Vagina (tissue), 2 donors: ENCODE measurements at regions not wholly inside any gene's neighbourhood (a gene's known extent, or its start where the extent isn't known, plus 50 kb on each side); places are given as distances from the start of the nearest gene placed in this dataset.

ENCODE experiments used
- DNase-seq, 2 donors: peaks; one replicate each; pipeline ENCODE4 v3.0.0-alpha.2; 2017; ENCODE audit errors: extremely low spot score in 2 of 2
- H3K27ac ChIP-seq: fragments of 200-600 bp; sonication (generic); one replicate; pipeline ENCODE4 v1.5.1; 2019
- H3K27me3 ChIP-seq: fragments of 200-600 bp; sonication (generic); one replicate; pipeline ENCODE4 v1.5.1; 2019
- H3K36me3 ChIP-seq, 2 donors: fragments of 200-600 bp; sonication (generic); one replicate each; pipeline ENCODE4 v1.5.1; 2017 to 2019
- H3K4me1 ChIP-seq: fragments of 200-600 bp; sonication (generic); one replicate; pipeline ENCODE4 v1.5.1; 2019
- H3K4me3 ChIP-seq, 2 donors: fragments of 200-600 bp; sonication (generic); 1 replicate in 1 of 2; 2 replicates in 1 of 2; pipeline ENCODE4 v1.5.1; 2016 to 2019
- H3K9me3 ChIP-seq: fragments of 200-600 bp; sonication (generic); one replicate; pipeline ENCODE4 v1.5.1; 2019
- CTCF ChIP-seq, 3 experiments: fragments of 450-650 bp in 2 of 3; fragments of 200-600 bp in 1 of 3; sonication (generic) in 1 of 3; IDR thresholded peaks; one replicate each; pipeline ENCODE4 v1.5.1; 2017 to 2019; ENCODE audit warnings: antibody characterized with exemption in 3 of 3, mild to moderate bottlenecking in 2 of 3, moderate library complexity in 2 of 3
- POLR2A ChIP-seq, 2 donors: fragments of 450-650 bp; IDR thresholded peaks; one replicate each; pipeline ENCODE4 v1.6.1; 2017; ENCODE audit warnings: antibody characterized with exemption in 2 of 2, mild to moderate bottlenecking in 2 of 2, moderate library complexity in 2 of 2
- POLR2AphosphoS5 ChIP-seq, 2 donors: sonication (generic); formaldehyde crosslinking; IDR thresholded peaks; one replicate each; pipeline ENCODE4 v1.9.0; 2017; ENCODE audit warnings: antibody characterized with exemption in 2 of 2, mild to moderate bottlenecking in 2 of 2, low read depth in 1 of 2; ENCODE audit not compliant: insufficient read depth in 1 of 2
- intact Hi-C: fragments of 100-400 bp; cut with DNase I; formaldehyde crosslinking; loops from one replicate; pipeline ENCODE4 v1.15.1; 2023

GRCh38 chr3:190197346-190197763 is 76.7 kb upstream of the P3H2 start:
- no peaks in the 10 kb centered on the region for H3K27me3 ChIP-seq
- H3K4me1 ChIP-seq = no peaks in the 10 kb centered on the region
- H3K9me3 ChIP-seq = no peaks in the 10 kb centered on the region
- no peak overlapping the region for H3K27ac ChIP-seq
- no peak overlapping the region for H3K4me3 ChIP-seq
- DNase-seq = no peak
- intact Hi-C loops = no loop called here
- TF ChIP-seq CTCF (IDR thresholded peaks at IDR 0.05) (no peak), POLR2AphosphoS5 (IDR thresholded peaks at IDR 0.05; ENCODE audit: insufficient read depth in 1 of 2, low read depth in 1 of 2) (no peak), POLR2A (IDR thresholded peaks at IDR 0.05) (no peak)
- no peaks in the 10 kb centered on the region for H3K36me3 ChIP-seq

- intact Hi-C loops = no loop called here
- TF ChIP-seq POLR2A (IDR thresholded peaks at IDR 0.05) = no peak
- TF ChIP-seq POLR2AphosphoS5 (IDR thresholded peaks at IDR 0.05; ENCODE audit: insufficient read depth in 1 of 2, low read depth in 1 of 2) = no peak
- TF ChIP-seq CTCF (IDR thresholded peaks at IDR 0.05) = no peak
- no peak overlapping the region for H3K27ac ChIP-seq
- no peak overlapping the region for H3K4me3 ChIP-seq
- H3K9me3 ChIP-seq = no peaks in the 10 kb centered on the region
- no peak for DNase-seq
- no peaks in the 10 kb centered on the region for H3K36me3 ChIP-seq
- H3K27me3 ChIP-seq = no peaks in the 10 kb centered on the region
- H3K4me1 ChIP-seq = no peaks in the 10 kb centered on the region
Observed at GRCh38 chr3:190194506-190194905, 73.8 kb upstream of the P3H2 start.

- H3K36me3 ChIP-seq = no peaks in the 10 kb centered on the region
- H3K27ac ChIP-seq = no peak overlapping the region
- H3K9me3 ChIP-seq = no peaks in the 10 kb centered on the region
- intact Hi-C loops = no loop called here
- H3K27me3 ChIP-seq = no peaks in the 10 kb centered on the region
- no peak overlapping the region for H3K4me3 ChIP-seq
- no peak for DNase-seq
- no peak for TF ChIP-seq POLR2AphosphoS5 (IDR thresholded peaks at IDR 0.05; ENCODE audit: insufficient read depth in 1 of 2, low read depth in 1 of 2)
- TF ChIP-seq POLR2A (IDR thresholded peaks at IDR 0.05) = no peak
- no peak for TF ChIP-seq CTCF (IDR thresholded peaks at IDR 0.05)
- H3K4me1 ChIP-seq = no peaks in the 10 kb centered on the region
Observed at GRCh38 chr3:190193210-190193609, 72.5 kb upstream of the P3H2 start.

GRCh38 chr3:190192739-190193138 is 72.0 kb upstream of the P3H2 start:
- Histone ChIP-seq H3K9me3 (no peaks in the 10 kb centered on the region), H3K4me3 (no peak overlapping the region), H3K27me3 (no peaks in the 10 kb centered on the region), H3K4me1 (no peaks in the 10 kb centered on the region), H3K36me3 (no peaks in the 10 kb centered on the region), H3K27ac (no peak overlapping the region)
- DNase-seq = no peak
- intact Hi-C loops = no loop called here
- TF ChIP-seq CTCF (IDR thresholded peaks at IDR 0.05) (no peak), POLR2AphosphoS5 (IDR thresholded peaks at IDR 0.05; ENCODE audit: insufficient read depth in 1 of 2, low read depth in 1 of 2) (no peak), POLR2A (IDR thresholded peaks at IDR 0.05) (no peak)

GRCh38 chr3:190192087-190192486 is 71.4 kb upstream of the P3H2 start:
- no peaks in the 10 kb centered on the region for H3K9me3 ChIP-seq
- no peaks in the 10 kb centered on the region for H3K27me3 ChIP-seq
- DNase-seq = no peak
- no peak overlapping the region for H3K4me3 ChIP-seq
- TF ChIP-seq POLR2A (IDR thresholded peaks at IDR 0.05) = no peak
- TF ChIP-seq CTCF (IDR thresholded peaks at IDR 0.05) = no peak
- TF ChIP-seq POLR2AphosphoS5 (IDR thresholded peaks at IDR 0.05; ENCODE audit: insufficient read depth in 1 of 2, low read depth in 1 of 2) = no peak
- intact Hi-C loops = no loop called here
- H3K36me3 ChIP-seq = no peaks in the 10 kb centered on the region
- H3K27ac ChIP-seq = no peak overlapping the region
- no peaks in the 10 kb centered on the region for H3K4me1 ChIP-seq
